ENCODE measurements at regions not wholly inside any gene's neighbourhood (a gene's known extent, or its start where the extent isn't known, plus 50 kb on each side); places are given as distances from the start of the nearest gene placed in this dataset.
A peak's percentile ranks its signal among the peaks of the same experiment; 100 is the strongest.
"Not testable (repeated sequence)": the region's sequence is repeated elsewhere in the genome, so short reads cannot be mapped to it uniquely, and the experiment has no call there.

DNA sequence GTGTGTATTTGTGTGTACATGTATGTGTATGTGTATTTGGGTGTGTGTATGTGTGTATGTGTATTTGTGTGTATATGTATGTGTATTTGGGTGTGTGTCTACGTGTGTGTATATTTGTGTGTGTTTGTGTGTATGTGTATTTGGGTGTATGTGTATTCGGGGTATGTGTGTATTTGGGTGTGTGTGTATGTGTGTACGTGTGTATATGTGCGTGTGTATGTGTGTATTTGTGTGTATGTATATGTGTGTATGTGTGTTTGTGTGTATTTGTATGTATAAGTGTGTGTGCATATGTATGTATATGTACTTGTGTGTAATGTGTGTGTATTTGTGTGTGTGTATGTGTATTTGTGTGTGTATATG lies 62.0 kb downstream of the HAPSTR1 start:
- in situ Hi-C loops (cut with HindIII; ENCODE audit: low sequenced_read_pairs) = no loop called here
- H3K4me3 ChIP-seq (ENCODE audit: low read depth, low read length) = no peak overlapping the region
- no peak for DNase-seq (ENCODE audit: low read depth)
- TF ChIP-seq, protein P1, sequence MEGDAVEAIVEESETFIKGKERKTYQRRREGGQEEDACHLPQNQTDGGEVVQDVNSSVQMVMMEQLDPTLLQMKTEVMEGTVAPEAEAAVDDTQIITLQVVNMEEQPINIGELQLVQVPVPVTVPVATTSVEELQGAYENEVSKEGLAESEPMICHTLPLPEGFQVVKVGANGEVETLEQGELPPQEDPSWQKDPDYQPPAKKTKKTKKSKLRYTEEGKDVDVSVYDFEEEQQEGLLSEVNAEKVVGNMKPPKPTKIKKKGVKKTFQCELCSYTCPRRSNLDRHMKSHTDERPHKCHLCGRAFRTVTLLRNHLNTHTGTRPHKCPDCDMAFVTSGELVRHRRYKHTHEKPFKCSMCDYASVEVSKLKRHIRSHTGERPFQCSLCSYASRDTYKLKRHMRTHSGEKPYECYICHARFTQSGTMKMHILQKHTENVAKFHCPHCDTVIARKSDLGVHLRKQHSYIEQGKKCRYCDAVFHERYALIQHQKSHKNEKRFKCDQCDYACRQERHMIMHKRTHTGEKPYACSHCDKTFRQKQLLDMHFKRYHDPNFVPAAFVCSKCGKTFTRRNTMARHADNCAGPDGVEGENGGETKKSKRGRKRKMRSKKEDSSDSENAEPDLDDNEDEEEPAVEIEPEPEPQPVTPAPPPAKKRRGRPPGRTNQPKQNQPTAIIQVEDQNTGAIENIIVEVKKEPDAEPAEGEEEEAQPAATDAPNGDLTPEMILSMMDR (IDR thresholded peaks at IDR 0.05; ENCODE audit: low read depth, low read length, missing control alignments) = no peak

DNA sequence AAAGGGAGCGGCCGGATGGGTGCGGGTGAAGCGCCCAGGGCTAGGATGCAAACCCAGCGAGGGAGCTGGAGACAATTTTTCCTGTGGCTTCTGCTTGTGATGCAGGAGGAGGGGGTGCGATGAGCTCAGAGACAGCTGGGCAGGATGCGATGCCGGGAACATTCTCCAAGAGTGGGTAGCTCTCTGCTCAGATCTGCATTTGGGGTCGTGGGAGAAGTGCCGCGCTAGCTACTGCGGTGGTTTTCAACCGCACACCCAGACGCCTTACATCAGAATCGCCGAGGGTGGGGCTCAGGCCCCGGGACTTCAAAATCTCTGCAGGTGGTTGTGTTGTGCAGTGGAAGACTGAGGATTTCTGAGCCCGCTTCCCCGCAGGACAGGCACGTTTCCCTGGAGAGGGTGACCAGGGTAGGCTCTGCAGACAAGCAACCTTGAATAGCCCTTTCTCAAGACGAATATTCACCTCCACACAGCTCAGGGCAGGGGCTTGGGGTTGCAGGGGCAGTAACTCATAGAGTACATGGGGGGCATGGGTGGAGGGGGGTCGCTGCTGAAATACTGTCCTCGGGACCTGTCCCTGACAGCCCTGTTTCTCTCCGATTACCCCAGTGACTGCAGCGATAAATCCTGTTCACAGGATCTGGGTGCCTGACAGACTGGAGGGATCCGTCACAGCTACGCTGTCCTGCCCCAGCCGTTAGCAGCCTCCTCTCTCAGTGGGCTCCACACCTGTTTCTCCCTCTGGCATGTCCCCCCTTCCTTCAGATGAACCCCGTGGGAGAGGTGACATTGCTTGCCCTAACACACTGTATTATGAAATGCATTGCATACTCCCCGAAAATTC lies 63.3 kb downstream of the HAPSTR1 start:
- no peak for DNase-seq (ENCODE audit: low read depth)
- H3K4me3 ChIP-seq (ENCODE audit: low read depth, low read length) = no peak overlapping the region
- in situ Hi-C loops (cut with HindIII; ENCODE audit: low sequenced_read_pairs) = no loop called here
- TF ChIP-seq, protein P1 (IDR thresholded peaks at IDR 0.05; ENCODE audit: low read depth, low read length, missing control alignments) = no peak

DNA sequence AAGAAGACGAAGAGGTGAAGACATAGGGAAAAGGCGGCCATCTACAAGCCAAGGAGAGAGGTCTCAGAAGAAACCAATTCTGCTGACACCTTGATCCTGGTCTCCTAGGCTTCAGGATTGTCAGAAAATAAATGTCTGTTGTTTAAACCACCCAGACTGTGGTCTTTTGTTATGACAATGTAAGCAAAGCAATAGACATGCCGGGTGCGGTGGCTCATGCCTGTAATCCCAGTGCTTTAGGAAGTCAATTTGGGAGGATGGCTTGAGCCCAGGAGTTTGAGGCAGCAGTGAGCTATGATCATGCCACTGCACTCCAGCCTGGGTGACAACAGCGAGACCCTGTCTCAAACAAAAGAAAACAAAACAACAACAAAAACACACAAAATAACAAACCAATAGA lies 64.4 kb downstream of the HAPSTR1 start:
- TF ChIP-seq, protein P1 (IDR thresholded peaks at IDR 0.05; ENCODE audit: low read depth, low read length, missing control alignments) = no peak
- DNase-seq (ENCODE audit: low read depth) = no peak
- no peak overlapping the region for H3K4me3 ChIP-seq (ENCODE audit: low read depth, low read length)
- in situ Hi-C loops (cut with HindIII; ENCODE audit: low sequenced_read_pairs) = no loop called here

DNA sequence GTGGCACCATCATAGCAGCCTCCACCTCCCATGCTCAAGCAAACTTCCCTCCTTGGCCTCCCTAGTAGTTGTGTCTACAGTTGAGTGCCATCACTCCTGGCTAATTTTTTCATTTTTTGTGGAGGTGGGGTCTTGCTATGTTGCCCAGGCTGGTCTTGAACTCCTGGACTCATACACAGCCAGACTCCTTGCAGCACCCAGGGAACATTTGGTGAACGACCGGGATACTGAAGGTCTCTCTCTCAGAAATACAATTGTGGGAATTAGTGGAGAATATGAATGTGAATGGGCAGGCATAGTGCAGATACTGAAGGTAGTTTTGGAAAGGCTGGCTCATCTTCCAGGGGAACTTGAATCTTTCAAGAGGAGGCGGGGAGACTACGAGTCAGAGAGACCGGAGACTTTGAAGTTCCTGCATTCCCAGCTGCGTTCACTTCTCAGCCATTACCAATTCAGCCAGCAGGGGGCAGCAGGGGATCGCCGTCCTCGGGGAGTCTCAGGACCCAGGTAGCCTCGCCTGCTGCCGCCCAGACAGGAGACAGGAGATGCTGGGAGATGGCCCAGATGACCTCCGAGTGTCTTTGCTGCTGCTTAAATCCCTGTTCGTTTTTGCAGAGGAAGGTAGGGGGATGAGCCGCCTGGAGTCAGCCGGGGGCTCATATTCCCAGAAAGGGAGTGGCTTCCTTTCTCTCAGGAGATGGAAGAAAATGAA lies 68.6 kb downstream of the HAPSTR1 start:
- H3K4me3 ChIP-seq (ENCODE audit: low read depth, low read length) = no peak overlapping the region
- TF ChIP-seq, protein P1 (IDR thresholded peaks at IDR 0.05; ENCODE audit: low read depth, low read length, missing control alignments) = peak; percentile 69
- in situ Hi-C loops (cut with HindIII; ENCODE audit: low sequenced_read_pairs) = no loop called here
- DNase-seq (ENCODE audit: low read depth) = peak; percentile 24

DNA sequence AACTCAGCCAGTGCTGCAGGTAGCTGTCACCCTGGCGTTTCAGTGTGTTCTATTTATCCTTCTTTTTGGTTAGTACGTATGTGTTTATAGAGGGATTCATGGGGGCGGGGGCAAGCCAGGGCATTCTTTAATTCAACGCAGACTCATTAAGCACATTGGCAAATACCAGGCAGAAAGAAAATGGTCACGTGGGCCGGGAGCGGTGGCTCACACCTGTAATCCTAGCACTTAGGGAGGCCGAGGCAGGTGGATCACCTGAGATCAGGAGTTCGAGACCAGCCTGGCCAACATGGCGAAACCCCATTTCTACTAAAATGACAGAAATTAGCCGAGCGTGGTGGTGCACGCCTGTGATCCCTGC lies 69.1 kb downstream of the HAPSTR1 start:
- no peak for DNase-seq (ENCODE audit: low read depth)
- in situ Hi-C loops (cut with HindIII; ENCODE audit: low sequenced_read_pairs) = no loop called here
- TF ChIP-seq, protein P1 (IDR thresholded peaks at IDR 0.05; ENCODE audit: low read depth, low read length, missing control alignments) = no peak
- H3K4me3 ChIP-seq (ENCODE audit: low read depth, low read length) = no peak overlapping the region

DNA sequence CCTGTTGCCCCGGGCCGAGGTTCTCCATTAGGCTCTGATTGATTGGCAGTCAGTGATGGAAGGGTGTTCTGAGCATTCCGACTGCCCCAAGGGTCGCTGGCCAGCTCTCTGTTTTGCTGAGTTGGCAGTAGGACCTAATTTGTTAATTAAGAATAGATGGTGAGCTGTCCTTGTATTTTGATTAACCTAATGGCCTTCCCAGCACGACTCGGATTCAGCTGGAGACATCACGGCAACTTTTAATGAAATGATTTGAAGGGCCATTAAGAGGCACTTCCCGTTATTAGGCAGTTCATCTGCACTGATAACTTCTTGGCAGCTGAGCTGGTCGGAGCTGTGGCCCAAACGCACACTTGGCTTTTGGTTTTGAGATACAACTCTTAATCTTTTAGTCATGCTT lies 74.2 kb downstream of the HAPSTR1 start:
- TF ChIP-seq, protein P1 (IDR thresholded peaks at IDR 0.05; ENCODE audit: low read depth, low read length, missing control alignments) = no peak
- in situ Hi-C loops (cut with HindIII; ENCODE audit: low sequenced_read_pairs) = no loop called here
- H3K4me3 ChIP-seq (ENCODE audit: low read depth, low read length) = no peak overlapping the region
- no peak for DNase-seq (ENCODE audit: low read depth)

DNA sequence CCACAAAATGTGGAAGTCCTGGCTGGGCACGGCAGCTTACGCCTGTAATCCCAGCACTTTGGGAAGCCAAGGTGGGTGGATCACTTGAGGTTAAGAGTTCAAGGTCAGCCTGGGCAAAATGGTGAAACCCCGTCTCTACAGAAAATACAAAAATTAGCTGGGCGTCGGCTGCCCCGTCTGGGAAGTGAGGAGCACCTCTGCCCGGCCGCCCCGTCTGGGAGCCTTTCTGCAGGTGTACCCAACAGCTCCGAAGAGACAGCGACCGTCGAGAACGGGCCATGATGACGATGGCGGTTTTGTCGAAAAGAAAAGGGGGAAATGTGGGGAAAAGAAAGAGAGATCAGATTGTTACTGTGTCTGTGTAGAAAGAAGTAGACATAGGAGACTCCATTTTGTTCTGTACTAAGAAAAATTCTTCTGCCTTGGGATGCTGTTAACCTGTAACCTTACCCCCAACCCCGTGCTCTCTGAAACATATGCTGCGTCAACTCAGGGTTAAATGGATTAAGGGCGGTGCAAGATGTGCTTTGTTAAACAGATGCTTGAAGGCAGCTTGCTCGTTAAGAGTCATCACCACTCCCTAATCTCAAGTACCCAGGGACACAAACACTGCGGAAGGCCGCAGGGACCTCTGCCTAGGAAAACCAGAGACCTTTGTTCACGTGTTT lies 75.0 kb downstream of the HAPSTR1 start:
- DNase-seq (ENCODE audit: low read depth); in situ Hi-C loops (cut with HindIII; ENCODE audit: low sequenced_read_pairs); H3K4me3 ChIP-seq (ENCODE audit: low read depth, low read length): not testable (repeated sequence)

All from astrocyte of the cerebellum (primary cell).